NCI-H510A (cell line): ENCODE measurements at regions not wholly inside any gene's neighbourhood (a gene's known extent, or its start where the extent isn't known, plus 50 kb on each side); places are given as distances from the start of the nearest gene placed in this dataset.
"Not testable (repeated sequence)": the region's sequence is repeated elsewhere in the genome, so short reads cannot be mapped to it uniquely, and the experiment has no call there.

Source experiments
- DNase-seq: peaks from one replicate; lab custom pipeline; 2025; lab: John Stamatoyannopoulos, UW

- no peak for DNase-seq
Measured at GRCh38 chrX:113512700-113513395, 672.2 kb upstream of the AMOT start.

- no peak for DNase-seq
Measured at GRCh38 chrX:113510586-113510985, 670.0 kb upstream of the AMOT start.

- DNase-seq, result no peak
Measured at GRCh38 chrX:113492895-113493294, 652.3 kb upstream of the AMOT start.

- no peak for DNase-seq
Measured at GRCh38 chrX:113473418-113473817, 632.8 kb upstream of the AMOT start.

GRCh38 chrX:113473015-113473414 lies 632.4 kb upstream of the AMOT start:
- DNase-seq, result not testable (repeated sequence)

- no peak for DNase-seq
Measured at GRCh38 chrX:113470166-113470565, 629.5 kb upstream of the AMOT start.

GRCh38 chrX:113457719-113458118 lies 617.1 kb upstream of the AMOT start:
- no peak for DNase-seq

- DNase-seq, result no peak
Measured at GRCh38 chrX:113455582-113455981, 615.0 kb upstream of the AMOT start.

- DNase-seq, result no peak
Measured at GRCh38 chrX:113429011-113429410, 588.4 kb upstream of the AMOT start.

- no peak for DNase-seq
Measured at GRCh38 chrX:113422323-113422722, 581.7 kb upstream of the AMOT start.

- DNase-seq, result no peak
Measured at GRCh38 chrX:113421432-113421831, 580.8 kb upstream of the AMOT start.

GRCh38 chrX:113412106-113412505 lies 571.5 kb upstream of the AMOT start:
- DNase-seq, result no peak

- no peak for DNase-seq
Measured at GRCh38 chrX:113408843-113409242, 568.2 kb upstream of the AMOT start.

GRCh38 chrX:113400193-113400704 lies 559.6 kb upstream of the AMOT start:
- DNase-seq, result no peak

GRCh38 chrX:113399506-113400192 lies 559.0 kb upstream of the AMOT start:
- DNase-seq, result no peak

GRCh38 chrX:113392355-113392754 lies 551.7 kb upstream of the AMOT start:
- DNase-seq, result no peak

- no peak for DNase-seq
Measured at GRCh38 chrX:113391875-113392274, 551.2 kb upstream of the AMOT start.

GRCh38 chrX:113390531-113390930 lies 549.9 kb upstream of the AMOT start:
- DNase-seq, result no peak

- no peak for DNase-seq
Measured at GRCh38 chrX:113389846-113390245, 549.2 kb upstream of the AMOT start.

- DNase-seq, result no peak
Measured at GRCh38 chrX:113384628-113385027, 544.0 kb upstream of the AMOT start.

GRCh38 chrX:113373421-113373820 lies 532.8 kb upstream of the AMOT start:
- not testable (repeated sequence) for DNase-seq

- no peak for DNase-seq
Measured at GRCh38 chrX:113370006-113370405, 529.4 kb upstream of the AMOT start.

GRCh38 chrX:113369056-113369455 lies 528.4 kb upstream of the AMOT start:
- DNase-seq, result no peak

GRCh38 chrX:113353134-113353533 lies 512.5 kb upstream of the AMOT start:
- DNase-seq, result no peak
